ENCODE measurements at regions not wholly inside any gene's neighbourhood (a gene's known extent, or its start where the extent isn't known, plus 50 kb on each side); places are given as distances from the start of the nearest gene placed in this dataset.
"Not testable (repeated sequence)": the region's sequence is repeated elsewhere in the genome, so short reads cannot be mapped to it uniquely, and the experiment has no call there.

GRCh38 chr6:86205980-86206379 is 563.3 kb upstream of the SYNCRIP start:
- no peak for DNase-seq

GRCh38 chr6:86203044-86203443 is 560.4 kb upstream of the SYNCRIP start:
- no peak for DNase-seq

DNA sequence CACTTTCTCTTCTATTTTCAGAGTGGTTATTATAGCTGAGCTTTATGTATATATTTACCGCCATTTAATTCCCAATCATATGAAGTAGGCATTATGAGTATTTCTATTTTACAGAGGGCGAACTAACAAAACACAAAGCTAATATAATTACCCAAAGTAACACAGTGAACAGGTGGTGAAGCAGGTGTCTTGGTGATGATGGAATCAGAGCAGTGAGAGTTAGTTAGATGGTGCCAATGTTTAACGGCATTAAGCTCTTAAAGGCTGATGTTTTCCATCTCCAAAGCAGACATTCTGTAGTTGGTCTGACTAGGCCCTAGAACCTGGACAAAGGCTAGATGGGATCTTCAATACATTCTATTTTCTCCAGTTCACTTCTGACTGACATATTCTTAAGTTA is 551.1 kb upstream of the SYNCRIP start:
- DNase-seq, result no peak

GRCh38 chr6:86192123-86192522 is 549.4 kb upstream of the SYNCRIP start:
- DNase-seq, result no peak

DNA sequence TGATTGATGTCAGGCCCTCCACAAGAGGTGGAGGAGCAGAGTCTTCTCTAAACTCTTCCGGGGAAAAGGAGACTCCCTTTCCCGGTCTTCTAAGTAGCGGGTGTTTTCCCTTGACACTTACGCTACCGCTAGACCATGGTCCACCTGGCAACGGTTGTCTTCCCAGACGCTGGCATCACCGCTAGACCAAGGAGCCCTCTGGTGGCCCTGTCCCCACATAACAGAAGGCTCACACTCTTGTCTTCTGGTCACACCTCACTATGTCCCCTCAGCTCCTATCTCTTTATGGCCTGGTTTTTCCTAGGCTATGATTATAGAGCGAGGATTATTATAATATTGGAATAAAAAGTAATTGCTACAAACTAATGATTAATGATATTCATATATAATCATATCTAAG is 532.5 kb upstream of the SYNCRIP start:
- not testable (repeated sequence) for DNase-seq

DNA sequence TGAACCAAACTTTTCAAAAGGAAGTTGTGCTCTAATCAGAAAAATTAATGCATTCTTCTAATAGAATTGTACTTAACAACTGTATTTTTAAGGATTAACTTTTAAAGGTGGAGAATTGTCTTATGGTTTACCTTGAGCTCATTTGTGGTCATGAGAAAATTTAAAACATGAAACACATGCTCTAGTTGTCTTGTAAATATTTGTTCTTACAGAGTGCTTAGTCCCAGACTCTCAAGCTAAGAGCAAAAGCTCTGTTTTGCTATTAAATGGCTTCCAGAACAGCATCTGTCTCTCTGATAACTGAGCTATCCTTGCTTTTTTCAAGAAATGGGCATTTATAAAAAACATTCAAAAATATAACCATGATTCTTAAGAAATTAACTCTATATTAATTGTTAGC is 512.2 kb upstream of the SYNCRIP start:
- no peak for DNase-seq

DNA sequence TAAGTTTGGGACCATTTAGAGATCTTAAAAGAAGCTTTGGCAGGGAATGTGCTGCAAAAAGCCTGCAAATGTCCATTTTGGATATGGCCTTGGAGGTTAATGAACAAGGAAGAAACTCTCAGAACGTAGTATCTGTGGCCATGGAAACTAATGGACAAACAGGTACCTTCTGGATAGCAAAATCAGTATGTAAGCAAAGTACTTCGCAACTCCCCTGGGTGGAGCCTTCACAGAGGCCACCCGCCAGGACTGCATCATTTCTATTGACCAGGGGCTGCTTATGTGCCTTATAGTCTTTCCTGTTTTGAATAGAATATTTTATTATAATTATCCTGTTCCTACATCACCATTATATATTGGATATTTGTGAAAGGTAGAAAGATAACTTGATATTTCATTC is 510.8 kb upstream of the SYNCRIP start:
- no peak for DNase-seq

DNA sequence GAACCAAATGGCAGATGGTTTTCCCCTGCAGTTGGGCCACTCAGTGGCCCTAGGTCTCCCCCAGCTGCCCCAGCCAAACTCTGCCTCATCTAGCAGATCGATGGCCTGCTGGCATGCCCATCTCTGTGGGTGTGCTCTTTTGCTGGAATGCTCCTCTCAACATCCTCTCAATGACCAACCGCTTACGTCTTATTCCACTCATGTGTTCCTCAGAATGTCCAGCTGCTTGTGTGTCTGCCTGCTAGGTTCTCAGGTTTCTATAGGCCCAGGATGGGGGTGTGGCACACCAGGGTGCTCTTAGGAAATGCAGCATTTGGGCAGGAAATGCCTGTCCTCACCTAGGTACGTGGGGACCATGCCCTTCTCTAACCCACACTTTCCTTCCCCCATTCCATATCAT is 509.9 kb upstream of the SYNCRIP start:
- DNase-seq, result no peak

DNA sequence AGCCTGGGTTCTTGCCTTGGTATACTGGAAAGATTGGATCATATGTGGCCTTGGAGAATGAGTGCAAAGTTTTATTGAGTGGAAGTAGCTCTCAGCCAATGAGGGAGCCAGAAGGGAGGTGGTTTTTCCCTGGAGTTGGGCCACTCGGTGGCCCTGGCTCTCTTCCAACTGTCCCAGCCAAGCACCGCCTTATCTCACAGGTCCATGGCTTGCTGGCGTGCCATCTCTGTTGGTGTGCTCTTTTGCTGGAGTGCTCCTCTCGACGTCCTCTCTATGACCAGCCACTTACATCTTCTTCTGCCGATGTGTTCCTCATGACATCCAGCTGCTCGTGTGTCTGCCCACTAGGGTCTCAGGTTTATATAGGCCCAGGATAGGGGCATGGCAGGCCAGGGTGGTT is 505.9 kb upstream of the SYNCRIP start:
- no peak for DNase-seq

GRCh38 chr6:86147859-86148258 is 505.2 kb upstream of the SYNCRIP start:
- DNase-seq, result no peak

GRCh38 chr6:86147311-86147710 is 504.6 kb upstream of the SYNCRIP start:
- DNase-seq, result no peak

GRCh38 chr6:86146751-86147150 is 504.1 kb upstream of the SYNCRIP start:
- DNase-seq, result not testable (repeated sequence)

GRCh38 chr6:86142326-86142725 is 499.6 kb upstream of the SYNCRIP start:
- no peak for DNase-seq

GRCh38 chr6:86128130-86128814 is 485.6 kb upstream of the SYNCRIP start:
- DNase-seq, result no peak

- DNase-seq, result no peak
Measured at GRCh38 chr6:86122086-86122485, 479.4 kb upstream of the SYNCRIP start.

- no peak for DNase-seq
Measured at GRCh38 chr6:86118271-86118670, 475.6 kb upstream of the SYNCRIP start.

- DNase-seq, result no peak
Measured at GRCh38 chr6:86107985-86108384, 465.3 kb upstream of the SYNCRIP start.

DNA sequence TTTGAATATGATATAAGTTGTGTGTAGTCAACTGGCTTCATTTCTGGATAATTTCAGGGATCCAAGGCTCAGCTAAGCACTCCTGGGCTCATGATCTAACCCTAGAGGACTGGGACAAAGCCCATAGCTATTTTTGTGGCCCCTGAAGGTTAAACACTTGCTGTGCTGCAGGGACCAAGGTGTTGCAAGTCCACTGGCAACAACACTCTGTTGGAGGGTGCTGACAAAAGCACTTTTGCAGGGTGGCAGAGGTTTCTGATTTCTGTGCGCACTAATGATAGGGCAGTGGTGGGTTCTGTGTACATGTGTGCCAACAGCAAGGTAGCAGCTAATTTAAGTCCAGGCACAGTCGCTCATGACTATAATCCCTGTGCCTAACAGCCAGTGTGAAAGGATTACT is 445.3 kb upstream of the SYNCRIP start:
- DNase-seq, result no peak

GRCh38 chr6:86079938-86080337 is 437.3 kb upstream of the SYNCRIP start:
- DNase-seq, result no peak

DNA sequence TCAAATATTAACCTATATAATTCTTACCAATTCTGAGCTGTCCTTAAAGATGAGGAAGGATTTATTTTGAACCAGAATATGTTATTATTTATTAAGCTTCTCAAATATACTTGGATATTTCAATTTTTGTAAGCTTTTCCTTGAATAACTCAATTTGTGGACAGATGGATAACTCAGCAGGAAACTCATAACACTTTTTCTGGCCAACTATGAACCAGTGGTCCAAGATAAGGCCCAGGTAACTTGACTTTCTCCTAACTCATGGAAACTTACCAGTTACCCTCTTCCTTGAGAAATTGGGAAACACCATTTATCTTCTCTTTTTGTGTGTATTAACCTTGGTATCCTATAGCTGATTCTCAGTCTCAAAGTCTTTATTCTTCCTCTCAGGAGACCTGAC is 427.5 kb upstream of the SYNCRIP start:
- DNase-seq, result no peak

GRCh38 chr6:86065002-86065401 is 422.3 kb upstream of the SYNCRIP start:
- DNase-seq, result not testable (repeated sequence)

DNA sequence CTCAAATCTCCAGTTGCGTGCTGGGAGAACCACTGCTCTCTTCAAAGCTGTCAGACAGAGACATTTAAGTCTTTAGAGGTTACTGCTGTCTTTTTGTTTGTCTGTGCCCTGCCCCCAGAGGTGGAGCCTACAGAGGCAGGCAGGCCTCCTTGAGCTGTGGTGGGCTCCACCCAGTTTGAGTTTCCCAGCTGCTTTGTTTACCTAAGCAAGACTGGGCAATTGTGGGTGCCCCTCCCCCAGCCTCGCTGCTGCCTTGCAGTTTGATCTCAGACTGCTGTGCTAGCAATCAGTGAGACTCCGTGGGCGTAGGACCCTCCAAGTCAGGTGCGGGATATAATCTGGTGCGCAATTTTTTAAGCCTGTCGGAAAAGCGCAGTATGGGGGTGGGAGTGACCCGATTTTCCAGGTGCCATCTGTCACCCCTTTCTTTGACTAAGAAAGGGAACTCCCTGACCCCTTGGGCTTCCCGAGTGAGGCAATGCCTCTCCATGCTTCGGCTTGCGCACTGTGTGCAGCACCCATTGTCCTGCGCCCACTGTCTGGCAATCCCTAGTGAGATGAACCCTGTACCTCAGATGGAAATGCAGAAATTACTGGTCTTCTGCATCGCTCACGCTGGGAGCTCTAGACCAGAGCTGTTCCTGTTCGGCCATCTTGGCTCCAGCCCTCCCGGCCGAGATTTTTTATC is 414.8 kb upstream of the SYNCRIP start:
- not testable (repeated sequence) for DNase-seq

- no peak for DNase-seq
Measured at GRCh38 chr6:86045038-86045437, 402.4 kb upstream of the SYNCRIP start.

DNA sequence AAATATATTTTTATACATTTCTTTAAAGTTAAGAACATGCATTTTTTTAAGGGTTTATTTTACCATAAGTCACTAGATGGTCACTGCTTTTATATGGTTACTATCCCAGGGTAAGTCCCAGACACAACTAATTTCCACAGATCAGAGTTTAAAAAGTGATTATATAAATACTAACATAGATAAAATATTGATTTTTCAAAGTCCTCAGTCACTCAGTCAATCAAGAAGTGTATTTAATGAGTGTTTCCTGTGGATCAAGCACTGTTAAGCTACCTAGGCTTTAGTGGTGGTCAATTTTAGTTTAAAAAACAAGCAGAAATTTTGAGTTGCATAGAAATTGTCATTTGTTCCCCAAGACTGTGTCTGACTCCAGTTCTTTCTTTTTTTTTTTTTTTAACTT is 399.5 kb upstream of the SYNCRIP start:
- no peak for DNase-seq

GRCh38 chr6:86031713-86032112 is 389.0 kb upstream of the SYNCRIP start:
- no peak for DNase-seq

Data from CD4-positive, alpha-beta T cell treated with Interleukin-4 for 1 hour (primary cell).